GM12875 (cell line): ENCODE measurements at regions not wholly inside any gene's neighbourhood (a gene's known extent, or its start where the extent isn't known, plus 50 kb on each side); places are given as distances from the start of the nearest gene placed in this dataset.

Experiments used
- H3K4me3 ChIP-seq: one replicate; pipeline ENCODE4 v1.5.1; 2011; ENCODE audit warnings: low read depth, low read length, control low read depth
- TF ChIP-seq, protein P1 (sequence below): IDR thresholded peaks from 2 replicates; pipeline ENCODE4 v1.5.1; 2011; ENCODE audit warnings: low read depth, mild to moderate bottlenecking, control low read depth, inconsistent platforms, low read length, moderate library complexity, borderline replicate concordance; ENCODE audit not compliant: insufficient read depth

DNA sequence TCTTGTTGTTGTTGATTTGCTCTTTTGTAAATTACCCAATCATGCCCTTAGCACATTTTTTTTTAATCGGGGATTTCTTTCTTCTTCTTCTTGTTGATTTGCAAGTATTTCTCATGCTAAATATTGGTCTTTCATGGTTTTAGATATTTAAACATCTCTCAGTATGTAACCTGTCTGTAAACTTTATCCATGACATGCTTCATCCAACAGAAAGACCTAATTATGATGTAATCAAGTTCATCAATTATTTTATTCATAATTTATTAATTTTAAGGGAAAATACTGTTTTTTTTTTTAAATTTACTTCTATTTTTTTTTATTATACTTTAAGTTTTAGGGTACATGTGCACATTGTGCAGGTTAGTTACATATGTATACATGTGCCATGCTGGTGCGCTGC, 69.8 kb downstream of the TNFSF18 start:
- H3K4me3 ChIP-seq: no peak overlapping the region
- TF ChIP-seq, protein P1, sequence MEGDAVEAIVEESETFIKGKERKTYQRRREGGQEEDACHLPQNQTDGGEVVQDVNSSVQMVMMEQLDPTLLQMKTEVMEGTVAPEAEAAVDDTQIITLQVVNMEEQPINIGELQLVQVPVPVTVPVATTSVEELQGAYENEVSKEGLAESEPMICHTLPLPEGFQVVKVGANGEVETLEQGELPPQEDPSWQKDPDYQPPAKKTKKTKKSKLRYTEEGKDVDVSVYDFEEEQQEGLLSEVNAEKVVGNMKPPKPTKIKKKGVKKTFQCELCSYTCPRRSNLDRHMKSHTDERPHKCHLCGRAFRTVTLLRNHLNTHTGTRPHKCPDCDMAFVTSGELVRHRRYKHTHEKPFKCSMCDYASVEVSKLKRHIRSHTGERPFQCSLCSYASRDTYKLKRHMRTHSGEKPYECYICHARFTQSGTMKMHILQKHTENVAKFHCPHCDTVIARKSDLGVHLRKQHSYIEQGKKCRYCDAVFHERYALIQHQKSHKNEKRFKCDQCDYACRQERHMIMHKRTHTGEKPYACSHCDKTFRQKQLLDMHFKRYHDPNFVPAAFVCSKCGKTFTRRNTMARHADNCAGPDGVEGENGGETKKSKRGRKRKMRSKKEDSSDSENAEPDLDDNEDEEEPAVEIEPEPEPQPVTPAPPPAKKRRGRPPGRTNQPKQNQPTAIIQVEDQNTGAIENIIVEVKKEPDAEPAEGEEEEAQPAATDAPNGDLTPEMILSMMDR: no peak
